DND-41 (cell line): ENCODE measurements at regions not wholly inside any gene's neighbourhood (a gene's known extent, or its start where the extent isn't known, plus 50 kb on each side); places are given as distances from the start of the nearest gene placed in this dataset.

Experiments used
- EZH2 ChIP-seq: IDR thresholded peaks from 3 replicates; pipeline ENCODE4 v1.6.1; 2012; ENCODE audit warnings: borderline replicate concordance, low read depth, mild to moderate bottlenecking, moderate library complexity, low read length, inconsistent platforms; ENCODE audit not compliant: severe bottlenecking
- TF ChIP-seq, protein P1 (sequence below): IDR thresholded peaks from 2 replicates; pipeline ENCODE4 v1.5.1; 2012; ENCODE audit warnings: borderline replicate concordance, low read length, moderate library complexity, mild to moderate bottlenecking; ENCODE audit not compliant: poor library complexity, severe bottlenecking; ENCODE audit errors: extremely low read depth

DNA sequence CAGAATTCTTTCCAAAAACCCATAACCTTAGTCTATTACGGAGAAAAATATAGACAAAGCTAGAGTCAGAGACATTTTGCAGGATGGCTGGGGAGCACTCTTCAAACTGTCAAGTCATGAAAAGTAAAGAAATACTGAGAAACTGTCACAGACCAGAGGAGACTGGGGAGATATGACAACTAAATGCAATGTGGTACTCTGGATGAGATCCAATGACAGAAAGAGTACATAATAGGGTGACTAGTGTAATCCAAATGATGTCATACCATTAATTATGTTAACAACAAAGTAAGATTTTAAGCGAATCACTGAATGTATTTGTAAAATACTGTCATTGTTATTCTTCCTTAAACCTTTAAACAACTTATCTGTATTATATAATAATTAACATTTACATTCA, 393.8 kb downstream of the LIG4 start:
- TF ChIP-seq, protein P1, sequence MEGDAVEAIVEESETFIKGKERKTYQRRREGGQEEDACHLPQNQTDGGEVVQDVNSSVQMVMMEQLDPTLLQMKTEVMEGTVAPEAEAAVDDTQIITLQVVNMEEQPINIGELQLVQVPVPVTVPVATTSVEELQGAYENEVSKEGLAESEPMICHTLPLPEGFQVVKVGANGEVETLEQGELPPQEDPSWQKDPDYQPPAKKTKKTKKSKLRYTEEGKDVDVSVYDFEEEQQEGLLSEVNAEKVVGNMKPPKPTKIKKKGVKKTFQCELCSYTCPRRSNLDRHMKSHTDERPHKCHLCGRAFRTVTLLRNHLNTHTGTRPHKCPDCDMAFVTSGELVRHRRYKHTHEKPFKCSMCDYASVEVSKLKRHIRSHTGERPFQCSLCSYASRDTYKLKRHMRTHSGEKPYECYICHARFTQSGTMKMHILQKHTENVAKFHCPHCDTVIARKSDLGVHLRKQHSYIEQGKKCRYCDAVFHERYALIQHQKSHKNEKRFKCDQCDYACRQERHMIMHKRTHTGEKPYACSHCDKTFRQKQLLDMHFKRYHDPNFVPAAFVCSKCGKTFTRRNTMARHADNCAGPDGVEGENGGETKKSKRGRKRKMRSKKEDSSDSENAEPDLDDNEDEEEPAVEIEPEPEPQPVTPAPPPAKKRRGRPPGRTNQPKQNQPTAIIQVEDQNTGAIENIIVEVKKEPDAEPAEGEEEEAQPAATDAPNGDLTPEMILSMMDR: no peak
- no peak for TF ChIP-seq EZH2
